A673 (cell line): ENCODE measurements at regions not wholly inside any gene's neighbourhood (a gene's known extent, or its start where the extent isn't known, plus 50 kb on each side); places are given as distances from the start of the nearest gene placed in this dataset.
"Not testable (repeated sequence)": the region's sequence is repeated elsewhere in the genome, so short reads cannot be mapped to it uniquely, and the experiment has no call there.

Source experiments
- EZH2 ChIP-seq: fragments of 200-600 bp; sonication (generic); IDR thresholded peaks from 2 replicates; pipeline ENCODE4 v1.6.1; 2017; ENCODE audit warnings: borderline replicate concordance, low read depth, mild to moderate bottlenecking, mixed read lengths, antibody characterized with exemption, low read length; ENCODE audit not compliant: poor library complexity, severe bottlenecking
- TF ChIP-seq, protein P1 (sequence below): fragments of 300-800, 200-600 bp; sonication (generic); conservative IDR thresholded peaks from 2 replicates; pipeline ENCODE4 v1.5.1; 2017; ENCODE audit warnings: low read depth, mild to moderate bottlenecking, antibody characterized with exemption, low read length, moderate library complexity, mixed read lengths

DNA sequence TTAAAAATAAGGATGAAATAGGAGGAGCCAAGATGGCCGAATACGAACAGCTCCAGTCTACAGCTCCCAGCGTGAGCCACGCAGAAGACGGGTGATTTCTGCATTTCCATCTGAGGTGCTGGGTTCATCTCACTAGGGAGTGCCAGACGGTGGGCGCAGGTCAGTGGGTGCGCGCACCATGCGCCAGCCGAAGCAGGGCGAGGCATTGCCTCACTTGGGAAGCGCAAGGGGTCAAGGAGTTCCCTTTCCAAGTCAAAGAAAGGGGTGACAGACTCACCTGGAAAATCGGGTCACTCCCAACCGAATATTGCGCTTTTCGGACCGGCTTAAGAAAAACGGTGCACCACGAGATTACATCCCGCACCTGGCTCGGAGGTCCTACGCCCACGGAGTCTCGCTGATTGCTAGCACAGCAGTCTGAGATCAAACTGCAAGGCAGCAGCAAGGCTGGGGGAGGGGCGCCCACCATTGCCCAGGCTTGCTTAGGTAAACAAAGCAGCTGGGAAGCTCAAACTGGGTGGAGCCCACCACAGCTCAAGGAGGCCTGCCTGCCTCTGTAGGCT, 323.2 kb upstream of the PIK3C3 start:
- TF ChIP-seq, protein P1, sequence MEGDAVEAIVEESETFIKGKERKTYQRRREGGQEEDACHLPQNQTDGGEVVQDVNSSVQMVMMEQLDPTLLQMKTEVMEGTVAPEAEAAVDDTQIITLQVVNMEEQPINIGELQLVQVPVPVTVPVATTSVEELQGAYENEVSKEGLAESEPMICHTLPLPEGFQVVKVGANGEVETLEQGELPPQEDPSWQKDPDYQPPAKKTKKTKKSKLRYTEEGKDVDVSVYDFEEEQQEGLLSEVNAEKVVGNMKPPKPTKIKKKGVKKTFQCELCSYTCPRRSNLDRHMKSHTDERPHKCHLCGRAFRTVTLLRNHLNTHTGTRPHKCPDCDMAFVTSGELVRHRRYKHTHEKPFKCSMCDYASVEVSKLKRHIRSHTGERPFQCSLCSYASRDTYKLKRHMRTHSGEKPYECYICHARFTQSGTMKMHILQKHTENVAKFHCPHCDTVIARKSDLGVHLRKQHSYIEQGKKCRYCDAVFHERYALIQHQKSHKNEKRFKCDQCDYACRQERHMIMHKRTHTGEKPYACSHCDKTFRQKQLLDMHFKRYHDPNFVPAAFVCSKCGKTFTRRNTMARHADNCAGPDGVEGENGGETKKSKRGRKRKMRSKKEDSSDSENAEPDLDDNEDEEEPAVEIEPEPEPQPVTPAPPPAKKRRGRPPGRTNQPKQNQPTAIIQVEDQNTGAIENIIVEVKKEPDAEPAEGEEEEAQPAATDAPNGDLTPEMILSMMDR, result not testable (repeated sequence)
- TF ChIP-seq EZH2, result not testable (repeated sequence)
